ENCODE measurements at regions not wholly inside any gene's neighbourhood (a gene's known extent, or its start where the extent isn't known, plus 50 kb on each side); places are given as distances from the start of the nearest gene placed in this dataset.
"Not testable (repeated sequence)": the region's sequence is repeated elsewhere in the genome, so short reads cannot be mapped to it uniquely, and the experiment has no call there.

DNA sequence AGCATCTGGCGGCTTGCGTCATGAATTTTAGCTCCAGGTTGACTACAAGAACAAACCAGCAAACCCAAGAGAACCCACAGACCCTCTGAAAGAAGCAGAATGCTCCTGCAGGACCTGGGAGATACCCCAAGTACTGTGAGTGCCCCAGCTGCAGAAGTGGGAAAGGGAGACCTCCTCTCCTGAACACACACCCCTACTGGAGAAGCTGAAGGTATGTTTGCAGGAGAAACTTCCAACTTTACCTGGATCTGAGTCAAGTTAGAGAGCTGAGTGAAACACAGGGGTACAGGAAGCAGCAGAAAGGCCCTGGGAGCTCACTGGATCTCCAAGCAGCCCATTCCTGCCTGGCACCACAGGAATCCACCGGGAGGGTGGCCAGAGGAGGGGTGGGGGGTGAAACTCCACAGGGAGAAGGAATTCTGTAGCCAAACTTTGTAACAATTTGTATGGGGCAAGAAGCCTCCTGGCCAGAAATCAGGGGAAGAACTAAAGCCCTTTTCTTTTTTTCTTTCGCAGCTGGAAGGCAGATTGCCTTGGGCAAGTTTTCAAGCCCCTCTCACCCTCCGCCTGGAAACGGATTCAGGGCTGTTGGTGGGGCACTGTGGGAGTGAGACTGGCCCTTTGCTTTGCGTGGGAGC is 576.2 kb downstream of the BNC2 start:
- H3K4me1 ChIP-seq (ENCODE audit: insufficient read depth, low read length), result no peaks in the 10 kb centered on the region
- POLR2A ChIA-PET, result no interaction called here
- H3K36me3 Mint-ChIP-seq (ENCODE audit: low read depth), result no peaks in the 10 kb centered on the region
- peaks cover 0 to 7% of the 10 kb centered on the region in 2 experiments for H3K9me3 ChIP-seq (ENCODE audit: control insufficient read depth in 1 of 2, insufficient read depth in 1 of 2, low read length in 2 of 2)
- no peak overlapping the region for H3K4me3 Mint-ChIP-seq
- H3K27me3 Mint-ChIP-seq, result peaks cover 6% of the 10 kb centered on the region
- no peaks in the 10 kb centered on the region for H3K27me3 ChIP-seq (ENCODE audit: control insufficient read depth in 1 of 2, insufficient read depth in 2 of 2, low read length in 2 of 2)
- H3K4me1 Mint-ChIP-seq (ENCODE audit: low read depth), result no peaks in the 10 kb centered on the region
- no peak overlapping the region for H3K4me3 ChIP-seq (ENCODE audit: low read length)
- CTCF ChIA-PET, result no interaction called here
- H3K27ac Mint-ChIP-seq, result no peak overlapping the region
- H3K36me3 ChIP-seq (ENCODE audit: insufficient read depth, low read length), result no peaks in the 10 kb centered on the region
- peaks cover 3% of the 10 kb centered on the region for H3K9me3 Mint-ChIP-seq
- TF ChIP-seq, protein P1, sequence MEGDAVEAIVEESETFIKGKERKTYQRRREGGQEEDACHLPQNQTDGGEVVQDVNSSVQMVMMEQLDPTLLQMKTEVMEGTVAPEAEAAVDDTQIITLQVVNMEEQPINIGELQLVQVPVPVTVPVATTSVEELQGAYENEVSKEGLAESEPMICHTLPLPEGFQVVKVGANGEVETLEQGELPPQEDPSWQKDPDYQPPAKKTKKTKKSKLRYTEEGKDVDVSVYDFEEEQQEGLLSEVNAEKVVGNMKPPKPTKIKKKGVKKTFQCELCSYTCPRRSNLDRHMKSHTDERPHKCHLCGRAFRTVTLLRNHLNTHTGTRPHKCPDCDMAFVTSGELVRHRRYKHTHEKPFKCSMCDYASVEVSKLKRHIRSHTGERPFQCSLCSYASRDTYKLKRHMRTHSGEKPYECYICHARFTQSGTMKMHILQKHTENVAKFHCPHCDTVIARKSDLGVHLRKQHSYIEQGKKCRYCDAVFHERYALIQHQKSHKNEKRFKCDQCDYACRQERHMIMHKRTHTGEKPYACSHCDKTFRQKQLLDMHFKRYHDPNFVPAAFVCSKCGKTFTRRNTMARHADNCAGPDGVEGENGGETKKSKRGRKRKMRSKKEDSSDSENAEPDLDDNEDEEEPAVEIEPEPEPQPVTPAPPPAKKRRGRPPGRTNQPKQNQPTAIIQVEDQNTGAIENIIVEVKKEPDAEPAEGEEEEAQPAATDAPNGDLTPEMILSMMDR (IDR thresholded peaks at IDR 0.05), result no peak
- no peak for ATAC-seq (ENCODE audit: poor library complexity)
- intact Hi-C loops (cut with DNase I, micrococcal nuclease), result no loop called here
- no peak overlapping the region for H3K27ac ChIP-seq (ENCODE audit: low read depth in 1 of 2, low read length in 2 of 2)
- DNase-seq, result no peak

DNA sequence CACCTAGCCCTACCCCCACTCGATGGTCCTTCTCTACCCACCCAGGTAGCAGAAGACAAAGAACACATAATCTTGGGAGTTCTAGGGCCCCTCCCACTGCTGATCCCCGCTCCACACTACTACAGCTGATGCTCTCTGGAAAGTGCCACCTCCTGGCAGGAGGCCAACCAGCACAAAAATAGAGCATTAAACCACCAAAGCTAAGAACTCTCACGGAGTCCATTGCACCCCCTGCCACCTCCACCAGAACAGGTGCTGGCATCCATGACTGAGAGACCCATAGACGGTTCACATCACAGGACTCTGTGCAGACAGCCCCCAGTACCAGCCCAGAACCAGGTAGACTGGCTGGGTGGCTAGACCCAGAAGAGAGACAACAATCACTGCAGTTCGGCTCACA is 575.5 kb downstream of the BNC2 start:
- H3K36me3 Mint-ChIP-seq (ENCODE audit: low read depth); CTCF ChIA-PET; H3K36me3 ChIP-seq (ENCODE audit: insufficient read depth, low read length); intact Hi-C loops (cut with DNase I, micrococcal nuclease); H3K27me3 Mint-ChIP-seq; H3K4me1 Mint-ChIP-seq (ENCODE audit: low read depth); H3K27me3 ChIP-seq (ENCODE audit: control insufficient read depth in 1 of 2, insufficient read depth in 2 of 2, low read length in 2 of 2); H3K4me3 Mint-ChIP-seq; ATAC-seq (ENCODE audit: poor library complexity); H3K4me1 ChIP-seq (ENCODE audit: insufficient read depth, low read length); H3K9me3 ChIP-seq (ENCODE audit: control insufficient read depth in 1 of 2, insufficient read depth in 1 of 2, low read length in 2 of 2); DNase-seq; POLR2A ChIA-PET; H3K4me3 ChIP-seq (ENCODE audit: low read length); H3K27ac Mint-ChIP-seq; H3K27ac ChIP-seq (ENCODE audit: low read depth in 1 of 2, low read length in 2 of 2); H3K9me3 Mint-ChIP-seq: not testable (repeated sequence)

DNA sequence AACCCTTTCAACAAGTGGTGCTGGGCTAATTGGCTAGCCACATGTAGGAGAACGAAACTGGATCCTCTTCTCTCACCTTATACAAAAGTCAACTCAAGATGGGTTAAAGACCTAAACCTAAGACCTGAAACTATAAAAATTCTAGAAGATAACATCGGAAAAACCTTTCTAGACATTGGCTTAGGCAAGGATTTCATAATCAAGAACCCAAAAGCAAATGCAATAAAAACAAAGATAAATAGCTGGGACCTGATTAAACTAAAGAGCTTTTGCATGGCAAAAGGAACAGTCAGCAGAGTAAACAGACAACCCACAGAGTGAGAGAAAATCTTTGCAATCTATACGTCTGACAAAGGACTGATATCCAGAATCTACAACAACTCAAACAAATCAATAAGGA is 571.1 kb downstream of the BNC2 start:
- H3K27ac Mint-ChIP-seq; H3K9me3 ChIP-seq (ENCODE audit: control insufficient read depth in 1 of 2, insufficient read depth in 1 of 2, low read length in 2 of 2); H3K36me3 Mint-ChIP-seq (ENCODE audit: low read depth); H3K4me1 Mint-ChIP-seq (ENCODE audit: low read depth); H3K9me3 Mint-ChIP-seq; H3K27me3 ChIP-seq (ENCODE audit: control insufficient read depth in 1 of 2, insufficient read depth in 2 of 2, low read length in 2 of 2); H3K27ac ChIP-seq (ENCODE audit: low read depth in 1 of 2, low read length in 2 of 2); intact Hi-C loops (cut with DNase I, micrococcal nuclease); H3K4me3 Mint-ChIP-seq; CTCF ChIA-PET; H3K4me1 ChIP-seq (ENCODE audit: insufficient read depth, low read length); H3K27me3 Mint-ChIP-seq; ATAC-seq (ENCODE audit: poor library complexity); H3K4me3 ChIP-seq (ENCODE audit: low read length); H3K36me3 ChIP-seq (ENCODE audit: insufficient read depth, low read length); POLR2A ChIA-PET; DNase-seq: not testable (repeated sequence)

DNA sequence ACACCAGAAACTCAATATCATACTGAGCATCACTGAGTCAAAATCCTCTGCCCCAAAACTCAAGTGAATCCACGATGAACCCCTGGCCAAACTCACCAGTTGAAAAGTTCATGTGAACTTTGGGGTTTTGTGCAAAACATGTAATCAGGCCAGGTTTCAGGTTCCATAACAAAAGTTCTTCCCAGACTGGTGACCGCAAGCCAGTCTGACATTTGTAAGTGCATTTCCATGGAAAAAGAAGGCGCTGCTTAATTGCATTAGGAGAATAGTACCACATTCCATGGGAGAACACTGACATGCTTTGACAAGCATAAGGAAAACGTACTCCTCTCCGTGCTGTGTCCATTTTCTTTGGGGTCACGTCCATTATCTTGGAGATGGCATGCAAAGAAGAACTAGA is 567.0 kb downstream of the BNC2 start:
- ChIA-PET POLR2A (no interaction called here), CTCF (no interaction called here)
- H3K4me1 Mint-ChIP-seq (ENCODE audit: low read depth), result no peaks in the 10 kb centered on the region

More for the DNA sequence above, 567.0 kb downstream of the BNC2 start:
- ATAC-seq (ENCODE audit: poor library complexity) (no peak), DNase-seq (no peak)
- Mint-ChIP-seq H3K36me3 (ENCODE audit: low read depth) (no peaks in the 10 kb centered on the region), H3K27me3 (no peaks in the 10 kb centered on the region), H3K27ac (no peak overlapping the region), H3K4me3 (no peak overlapping the region), H3K9me3 (peaks cover 4% of the 10 kb centered on the region)
- Histone ChIP-seq H3K27ac (ENCODE audit: low read depth in 1 of 2, low read length in 2 of 2) (no peak overlapping the region), H3K27me3 (ENCODE audit: control insufficient read depth in 1 of 2, insufficient read depth in 2 of 2, low read length in 2 of 2) (no peaks in the 10 kb centered on the region), H3K4me1 (ENCODE audit: insufficient read depth, low read length) (no peaks in the 10 kb centered on the region), H3K4me3 (ENCODE audit: low read length) (no peak overlapping the region), H3K9me3 (ENCODE audit: control insufficient read depth in 1 of 2, insufficient read depth in 1 of 2, low read length in 2 of 2) (no peaks in the 10 kb centered on the region), H3K36me3 (ENCODE audit: insufficient read depth, low read length) (no peaks in the 10 kb centered on the region)
- TF ChIP-seq, protein P1 (IDR thresholded peaks at IDR 0.05), result no peak
- intact Hi-C loops (cut with DNase I, micrococcal nuclease), result no loop called here

Data from CD4-positive, alpha-beta T cell (primary cell).